ELR (cell line): ENCODE measurements at regions not wholly inside any gene's neighbourhood (a gene's known extent, or its start where the extent isn't known, plus 50 kb on each side); places are given as distances from the start of the nearest gene placed in this dataset.
"Not testable (repeated sequence)": the region's sequence is repeated elsewhere in the genome, so short reads cannot be mapped to it uniquely, and the experiment has no call there.

Experiments used
- DNase-seq: peaks from one replicate; pipeline ENCODE4 v3.0.0-alpha.2; 2015; ENCODE audit warnings: low read depth

DNA sequence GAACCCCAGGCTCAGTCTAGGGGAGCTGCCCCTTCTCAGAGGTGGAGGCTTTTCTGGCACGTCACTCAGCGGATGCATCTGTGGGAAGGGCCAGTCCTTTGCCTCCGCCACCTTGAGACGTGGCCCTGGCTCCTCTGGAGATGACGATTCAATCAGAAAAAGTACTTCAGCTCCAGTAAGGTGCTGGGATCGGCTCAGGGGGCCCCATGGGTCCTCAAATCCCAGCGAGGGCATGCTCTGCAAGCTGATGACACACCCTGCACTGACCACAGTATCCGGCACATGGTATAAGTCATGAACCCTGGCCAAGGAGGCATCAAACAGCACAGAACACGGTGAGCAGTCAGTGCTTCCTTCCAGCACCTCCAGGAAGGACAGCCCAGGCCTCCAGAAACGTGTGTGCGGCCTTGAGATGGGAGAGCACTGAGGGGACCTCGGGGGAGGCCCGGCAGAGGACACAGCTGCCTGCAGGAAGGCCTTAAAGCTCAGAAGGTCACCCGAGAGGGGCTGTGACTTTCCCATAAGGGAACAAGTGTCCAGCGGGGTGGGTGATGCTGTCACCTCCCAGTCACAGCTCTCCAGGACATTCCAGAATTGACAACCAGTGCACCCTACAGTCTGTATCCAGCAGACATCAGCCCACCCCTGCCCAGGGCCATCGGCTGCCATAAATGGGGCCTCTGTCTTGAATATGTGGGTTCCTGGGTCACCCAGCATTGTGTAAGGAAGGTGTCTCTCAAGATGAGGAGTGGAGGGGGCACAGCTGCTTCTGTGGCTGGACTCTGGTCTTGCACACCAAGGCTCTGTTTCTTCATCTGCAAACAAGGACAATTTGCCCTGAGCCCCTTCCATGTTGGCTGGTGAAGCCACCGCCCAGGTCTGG is 205.8 kb downstream of the NDUFA10 start:
- no peak for DNase-seq

- no peak for DNase-seq
These were observed 206.6 kb downstream of the NDUFA10 start for GRCh38 chr2:239818531-239819011.

GRCh38 chr2:239818086-239818485 is 207.1 kb downstream of the NDUFA10 start:
- no peak for DNase-seq

- DNase-seq = not testable (repeated sequence)
These were observed 207.6 kb downstream of the NDUFA10 start for GRCh38 chr2:239817468-239818031.

GRCh38 chr2:239816576-239817467 is 208.3 kb downstream of the NDUFA10 start:
- no peak for DNase-seq

DNA sequence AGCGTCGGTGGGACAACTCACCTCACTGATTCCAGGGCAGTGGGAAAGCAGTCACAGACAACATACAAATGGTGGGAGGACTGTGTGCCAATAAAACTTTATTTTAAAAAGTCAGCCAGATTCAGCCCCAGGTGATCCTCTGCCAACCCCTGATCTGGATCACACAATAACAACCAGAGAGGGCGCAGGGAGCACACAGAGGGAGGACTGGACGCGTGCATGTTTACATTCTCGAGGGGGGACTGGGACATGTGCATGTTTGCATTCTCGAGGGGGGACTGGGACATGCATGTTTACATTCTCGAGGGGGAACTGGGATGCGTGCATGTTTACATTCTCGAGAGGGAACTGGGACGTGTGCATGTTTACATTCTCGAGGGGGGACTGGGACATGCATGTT is 209.5 kb downstream of the NDUFA10 start:
- no peak for DNase-seq

GRCh38 chr2:239814861-239815601 is 210.1 kb downstream of the NDUFA10 start:
- DNase-seq = no peak

DNA sequence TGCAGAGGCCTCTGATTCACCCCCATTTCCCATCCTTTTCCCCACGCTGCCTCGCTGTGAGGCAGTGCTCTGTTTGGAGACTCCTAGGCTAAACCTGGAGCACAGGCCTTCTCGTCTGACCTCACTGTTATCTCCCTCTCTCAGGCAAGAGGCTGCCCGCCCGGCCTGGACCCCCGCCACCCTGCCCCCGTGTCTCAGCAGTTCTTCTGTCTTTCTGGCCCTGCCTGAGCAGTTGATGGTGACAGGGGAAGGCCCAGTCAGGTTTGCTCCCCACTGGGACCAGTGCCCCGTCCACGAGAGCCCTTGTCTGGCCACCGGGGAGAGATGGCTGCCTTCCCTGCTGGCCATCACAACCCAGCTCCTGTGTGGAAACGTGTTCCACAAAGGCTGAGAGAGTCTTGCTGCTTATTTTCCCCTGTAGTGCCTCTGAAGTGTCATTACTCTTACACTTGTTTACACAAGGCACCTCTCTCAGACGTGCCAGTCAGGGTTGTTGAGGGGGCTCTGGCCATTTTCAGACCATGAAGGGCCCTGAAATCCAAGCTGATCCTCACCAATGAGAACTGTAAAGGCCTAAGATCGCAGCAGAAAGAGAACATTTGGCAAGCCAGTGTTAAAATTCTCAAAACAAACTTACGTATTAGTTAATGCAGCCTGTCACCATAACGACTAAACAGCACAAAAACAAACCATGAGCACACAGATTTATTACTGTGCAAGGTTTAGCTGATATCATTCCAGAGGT is 210.9 kb downstream of the NDUFA10 start:
- no peak for DNase-seq

DNA sequence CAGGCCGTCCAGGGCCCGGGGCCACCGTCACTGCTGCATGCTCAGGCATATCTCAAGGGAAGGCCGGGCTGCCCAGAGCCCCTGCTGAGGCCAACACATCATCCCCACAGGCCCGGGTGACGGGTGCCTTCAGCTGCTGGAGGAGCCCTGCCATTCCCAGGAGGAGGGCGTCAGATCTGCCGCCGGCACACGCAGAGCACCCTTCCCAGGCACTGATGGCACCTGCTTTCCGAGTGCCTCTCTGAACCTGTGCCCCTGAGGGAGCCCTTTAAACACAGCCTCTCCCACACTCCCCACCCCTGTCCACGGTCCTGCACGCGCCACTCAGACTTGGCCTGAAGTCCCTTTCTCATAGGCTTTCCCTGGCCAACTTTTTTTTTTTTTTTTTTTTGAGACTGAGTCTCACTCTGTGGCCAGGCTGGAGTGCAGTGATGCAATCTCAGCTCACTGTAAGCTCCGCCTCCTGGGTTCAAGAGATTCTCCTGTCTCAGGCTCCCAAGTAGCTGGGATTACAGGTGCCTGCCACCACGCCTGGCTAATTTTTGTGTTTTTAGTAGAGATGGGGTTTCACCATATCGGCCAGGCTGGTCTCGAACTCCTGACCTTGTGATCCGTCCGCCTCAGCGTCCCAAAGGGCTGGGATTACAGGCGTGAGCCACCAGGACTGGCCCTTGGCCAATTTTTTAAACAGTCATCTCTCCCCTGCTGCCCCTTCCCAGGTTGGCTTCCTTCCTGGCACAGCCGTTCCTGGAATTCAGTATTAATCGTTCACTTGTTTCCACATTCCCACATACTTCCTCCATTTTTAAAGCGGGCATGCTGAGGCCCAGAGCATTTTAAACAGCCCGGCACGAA is 211.7 kb downstream of the NDUFA10 start:
- no peak for DNase-seq

GRCh38 chr2:239811806-239812560 is 213.2 kb downstream of the NDUFA10 start:
- no peak for DNase-seq

GRCh38 chr2:239811111-239811781 is 213.9 kb downstream of the NDUFA10 start:
- DNase-seq = no peak

DNA sequence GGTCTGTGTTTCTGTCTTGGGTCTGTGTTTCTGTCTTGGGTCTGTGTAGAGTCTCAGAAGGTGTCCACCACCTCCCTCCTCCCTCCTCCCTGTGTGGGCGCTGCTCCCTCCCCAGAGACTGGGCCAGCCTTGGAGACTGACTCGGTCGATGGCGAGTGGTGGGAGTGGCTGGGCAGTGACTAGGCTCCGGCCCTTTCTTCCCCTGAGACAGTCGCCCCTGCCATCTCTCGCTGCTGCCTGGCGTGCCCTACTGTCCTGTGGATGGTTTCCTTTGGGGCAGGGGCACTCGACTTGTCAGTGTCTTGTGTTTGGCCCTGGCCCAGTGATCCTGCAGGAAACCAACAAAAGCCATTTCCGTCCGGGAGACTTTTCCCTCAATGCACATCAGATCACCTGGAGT is 215.8 kb downstream of the NDUFA10 start:
- no peak for DNase-seq

DNA sequence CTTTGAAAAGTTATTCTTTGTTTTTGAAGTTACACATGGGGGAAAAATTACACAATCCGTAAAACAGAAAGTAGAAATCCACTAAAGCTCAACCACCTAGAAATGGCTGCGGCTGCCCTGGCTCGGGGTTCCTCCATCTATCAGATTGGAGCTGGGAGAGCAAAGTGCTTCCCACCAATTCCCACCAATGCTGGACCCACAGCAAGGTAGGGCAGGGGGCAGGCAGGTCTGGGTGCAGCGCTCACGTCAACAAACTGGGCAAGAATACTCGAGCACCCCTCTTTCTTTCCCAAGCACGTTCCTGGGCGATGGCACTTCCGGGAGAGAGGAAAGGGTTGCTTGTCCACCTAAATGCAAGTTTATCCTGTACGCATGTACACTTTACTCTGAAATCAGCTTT is 217.6 kb downstream of the NDUFA10 start:
- no peak for DNase-seq

GRCh38 chr2:239806758-239807434 is 218.2 kb downstream of the NDUFA10 start:
- no peak for DNase-seq

GRCh38 chr2:239806276-239806675 is 218.9 kb downstream of the NDUFA10 start:
- no peak for DNase-seq

DNA sequence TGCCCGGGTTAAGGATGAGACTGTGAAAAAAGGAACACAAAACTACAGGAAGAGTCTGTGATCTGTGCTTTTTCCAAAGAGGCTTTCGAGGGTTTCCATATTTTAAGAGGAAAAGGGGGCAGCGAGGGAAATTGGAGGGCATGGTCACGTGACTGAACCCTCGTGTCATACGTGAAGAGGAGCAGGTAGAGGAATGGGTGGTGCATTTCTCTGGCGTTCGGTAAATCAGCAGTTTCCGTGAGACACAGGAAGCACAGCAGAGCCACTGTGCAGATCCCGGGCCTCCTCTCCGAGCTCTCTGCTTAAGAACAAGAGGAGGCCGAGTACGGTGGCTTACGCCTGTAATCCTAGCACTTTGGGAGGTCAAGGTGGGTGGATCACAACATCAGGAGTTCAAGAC is 219.7 kb downstream of the NDUFA10 start:
- DNase-seq = no peak

GRCh38 chr2:239805043-239805329 is 220.2 kb downstream of the NDUFA10 start:
- no peak for DNase-seq
